ENCODE measurements at regions not wholly inside any gene's neighbourhood (a gene's known extent, or its start where the extent isn't known, plus 50 kb on each side); places are given as distances from the start of the nearest gene placed in this dataset.

DNA sequence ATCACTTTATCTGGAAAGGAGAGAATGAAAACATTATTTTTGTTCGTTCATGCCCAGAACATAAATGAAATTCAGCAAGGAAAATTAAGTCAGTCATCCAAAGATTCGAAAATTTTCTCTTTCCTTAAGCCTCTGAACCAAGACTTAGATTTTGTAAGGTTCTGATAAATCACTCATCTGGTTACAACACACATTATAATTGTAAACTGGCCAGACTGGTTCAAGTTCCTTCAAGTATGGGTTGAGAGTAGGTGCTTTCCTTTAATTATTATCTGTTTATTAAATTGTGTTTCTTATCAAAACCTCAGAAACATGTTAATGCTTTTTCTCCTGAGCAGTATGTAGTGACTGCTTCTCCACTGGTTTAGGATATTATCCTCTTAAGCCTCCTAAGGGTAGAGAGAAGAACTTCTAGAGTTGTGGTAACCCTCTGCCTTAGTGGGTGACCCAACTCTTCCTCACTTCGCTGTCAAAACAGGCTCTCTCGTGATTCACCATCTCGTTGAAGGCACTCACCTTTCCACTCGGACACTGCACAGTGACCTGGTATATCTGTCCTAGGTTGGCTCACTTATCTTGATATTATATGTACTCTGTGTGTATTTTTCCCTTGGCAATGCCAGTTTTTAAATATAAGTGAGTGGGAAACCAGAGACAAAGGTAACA is 325.9 kb downstream of the PAX3 start:
- TF ChIP-seq CTCF (conservative IDR thresholded peaks at IDR 0.05; ENCODE audit: low read depth, low read length), result no peak
- TF ChIP-seq POLR2A (IDR thresholded peaks at IDR 0.05; ENCODE audit: low read depth, low read length), result no peak
- TF ChIP-seq RFX5 (IDR thresholded peaks at IDR 0.05; ENCODE audit: low read depth, low read length), result no peak
- no peak for TF ChIP-seq CHD1 (IDR thresholded peaks at IDR 0.05; ENCODE audit: low read depth, low read length)
- TF ChIP-seq MAFK (IDR thresholded peaks at IDR 0.05; ENCODE audit: low read depth, low read length), result no peak
- no peak for TF ChIP-seq CEBPB (IDR thresholded peaks at IDR 0.05; ENCODE audit: low read depth, low read length)
